22Rv1 (cell line): ENCODE measurements at regions not wholly inside any gene's neighbourhood (a gene's known extent, or its start where the extent isn't known, plus 50 kb on each side); places are given as distances from the start of the nearest gene placed in this dataset.

Experiments used
- ZFX ChIP-seq: fragments of 450-650 bp; IDR thresholded peaks from 2 replicates; pipeline ENCODE4 v1.6.1; 2017; ENCODE audit warnings: antibody characterized with exemption, borderline replicate concordance
- TF ChIP-seq, protein P1 (sequence below): fragments of 450-650 bp; IDR thresholded peaks from 2 replicates; pipeline ENCODE4 v1.5.1; 2017; ENCODE audit warnings: mild to moderate bottlenecking

- TF ChIP-seq, protein P1, sequence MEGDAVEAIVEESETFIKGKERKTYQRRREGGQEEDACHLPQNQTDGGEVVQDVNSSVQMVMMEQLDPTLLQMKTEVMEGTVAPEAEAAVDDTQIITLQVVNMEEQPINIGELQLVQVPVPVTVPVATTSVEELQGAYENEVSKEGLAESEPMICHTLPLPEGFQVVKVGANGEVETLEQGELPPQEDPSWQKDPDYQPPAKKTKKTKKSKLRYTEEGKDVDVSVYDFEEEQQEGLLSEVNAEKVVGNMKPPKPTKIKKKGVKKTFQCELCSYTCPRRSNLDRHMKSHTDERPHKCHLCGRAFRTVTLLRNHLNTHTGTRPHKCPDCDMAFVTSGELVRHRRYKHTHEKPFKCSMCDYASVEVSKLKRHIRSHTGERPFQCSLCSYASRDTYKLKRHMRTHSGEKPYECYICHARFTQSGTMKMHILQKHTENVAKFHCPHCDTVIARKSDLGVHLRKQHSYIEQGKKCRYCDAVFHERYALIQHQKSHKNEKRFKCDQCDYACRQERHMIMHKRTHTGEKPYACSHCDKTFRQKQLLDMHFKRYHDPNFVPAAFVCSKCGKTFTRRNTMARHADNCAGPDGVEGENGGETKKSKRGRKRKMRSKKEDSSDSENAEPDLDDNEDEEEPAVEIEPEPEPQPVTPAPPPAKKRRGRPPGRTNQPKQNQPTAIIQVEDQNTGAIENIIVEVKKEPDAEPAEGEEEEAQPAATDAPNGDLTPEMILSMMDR, result no peak
- TF ChIP-seq ZFX, result no peak
Measured at GRCh38 chrY:15345471-15346155, 821.3 kb downstream of the NLGN4Y start.
